Activated T-cell treated with anti-CD3 and anti-CD28 coated beads for 48 hours (primary cell): ENCODE measurements at regions not wholly inside any gene's neighbourhood (a gene's known extent, or its start where the extent isn't known, plus 50 kb on each side); places are given as distances from the start of the nearest gene placed in this dataset.

ENCODE experiments used
- DNase-seq: peaks from one replicate; pipeline ENCODE4 v3.0.0-alpha.2; 2020; ENCODE audit warnings: low read depth

DNA sequence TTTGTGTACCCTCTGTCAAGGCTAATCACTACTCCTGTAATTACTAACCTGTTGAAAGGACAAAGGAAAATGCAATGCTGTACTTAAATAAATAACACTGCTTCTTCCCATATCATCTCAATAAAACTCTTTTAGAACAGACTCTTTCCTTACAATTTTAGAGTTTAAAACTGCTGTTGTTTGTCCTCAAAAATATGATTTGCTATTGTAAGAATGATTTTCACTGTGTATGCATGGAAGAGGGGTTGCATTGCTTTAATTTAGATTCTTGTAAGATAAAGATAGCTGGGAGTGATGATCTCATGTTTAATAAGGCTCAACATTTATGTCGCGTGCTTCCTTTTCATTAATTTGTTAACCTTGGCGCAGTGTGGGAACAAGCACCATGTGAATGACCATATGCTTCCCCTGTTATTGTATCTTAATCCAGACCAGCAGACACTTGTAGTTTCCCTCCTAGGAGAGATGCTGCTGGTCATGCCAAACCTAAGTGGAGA lies 89.8 kb upstream of the ATXN1 start:
- no peak for DNase-seq

DNA sequence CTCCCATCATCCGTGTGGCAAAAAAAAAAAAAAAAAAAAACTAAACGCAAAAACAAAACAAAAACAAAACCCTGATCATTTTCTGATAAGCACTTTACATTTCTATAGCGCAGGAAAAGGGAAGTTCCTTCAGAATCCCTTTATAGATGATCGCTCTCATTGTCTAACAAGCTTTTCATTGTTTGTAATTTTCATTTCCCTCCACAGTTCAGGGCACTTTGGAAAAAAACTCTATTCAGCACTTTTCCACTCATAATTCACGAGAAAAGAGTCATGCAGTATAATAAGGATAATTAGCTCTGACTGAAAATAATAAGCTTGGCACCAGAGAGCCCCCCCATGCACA lies 89.4 kb upstream of the ATXN1 start:
- DNase-seq, result no peak

DNA sequence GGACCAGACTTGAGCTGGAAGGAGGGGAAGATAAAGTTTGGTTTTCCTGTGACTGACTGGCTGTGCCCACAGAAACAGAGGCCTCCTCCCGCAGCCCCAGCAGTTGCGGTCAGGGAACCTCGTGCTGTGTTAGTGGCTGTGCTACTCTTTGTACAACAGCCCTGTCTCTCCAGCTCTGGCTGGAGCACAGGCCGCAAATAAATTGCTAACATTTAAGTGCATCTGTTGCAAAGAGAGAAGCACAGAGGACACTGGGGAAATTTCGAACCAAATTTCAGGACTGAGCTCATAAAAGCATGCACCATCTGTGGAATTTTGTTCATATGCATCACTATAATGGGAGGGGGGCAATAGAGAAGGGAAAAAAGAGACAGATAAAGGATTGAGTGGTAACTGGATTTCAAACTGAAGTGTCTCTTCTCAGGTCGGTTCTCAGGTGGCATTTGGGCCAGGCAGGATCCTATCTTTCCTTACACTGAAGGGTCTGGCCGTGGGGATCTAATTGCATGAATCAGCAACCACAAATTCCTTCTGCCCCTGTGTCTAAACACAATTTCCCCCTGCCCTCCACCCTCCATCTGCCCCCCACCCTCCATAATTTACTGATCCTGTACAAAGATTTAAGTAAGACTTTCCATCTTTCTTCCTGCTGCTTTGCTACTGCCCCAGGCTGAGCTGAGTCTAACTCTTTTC lies 88.9 kb upstream of the ATXN1 start:
- no peak for DNase-seq

DNA sequence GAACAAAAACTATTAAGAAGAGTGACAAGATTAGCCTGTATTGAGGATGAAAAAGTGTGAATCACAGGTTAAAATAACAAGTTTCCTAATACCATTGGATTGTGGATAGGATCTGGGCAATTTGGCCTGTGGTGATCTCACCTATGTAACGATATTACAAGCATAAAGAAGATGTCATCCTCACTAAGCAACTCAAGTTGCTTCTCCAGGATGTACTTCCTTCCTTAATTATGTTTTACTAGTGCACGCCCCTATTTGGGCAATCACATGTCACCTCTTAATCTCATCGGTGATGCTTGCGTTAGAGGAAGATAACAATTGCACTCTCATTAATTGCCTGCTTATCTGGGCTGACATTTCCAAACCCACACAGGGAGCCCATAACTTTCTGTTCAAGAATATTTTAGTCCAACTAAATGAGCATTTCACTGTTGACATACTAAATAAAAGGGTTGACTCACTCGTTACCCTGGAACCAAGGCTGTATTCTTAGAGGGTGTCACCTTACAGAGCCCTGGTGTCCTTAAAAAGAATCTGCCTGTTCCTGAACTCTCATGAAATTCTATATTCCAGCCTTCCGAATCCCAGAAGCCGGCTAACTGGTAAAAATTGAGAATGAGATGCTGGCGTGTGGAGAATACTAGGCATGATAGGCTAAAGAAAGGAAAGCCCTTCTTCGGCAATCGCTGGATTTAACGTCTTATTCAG lies 88.2 kb upstream of the ATXN1 start:
- no peak for DNase-seq

GRCh38 chr6:16846399-16846778 lies 85.1 kb upstream of the ATXN1 start:
- DNase-seq, result no peak

- DNase-seq, result no peak
These were observed 82.9 kb upstream of the ATXN1 start for GRCh38 chr6:16844183-16844582.

DNA sequence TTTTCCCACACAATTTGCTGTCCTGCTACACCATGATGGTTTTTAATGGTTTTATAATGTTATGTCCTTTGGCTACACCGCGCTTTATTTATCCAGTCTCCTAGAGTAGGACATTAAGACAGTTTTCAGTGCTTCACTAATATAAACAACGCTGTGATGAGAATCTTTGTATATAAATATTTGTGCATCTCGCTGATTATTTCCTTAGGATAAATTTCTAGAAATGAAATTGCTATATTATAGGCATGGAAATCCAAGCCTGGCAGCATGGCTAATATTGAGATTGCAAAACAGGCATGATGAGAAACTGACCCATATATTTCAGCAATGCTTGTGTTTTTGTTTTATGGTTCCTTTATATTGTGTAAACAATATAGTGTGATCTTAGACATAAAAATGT lies 81.4 kb upstream of the ATXN1 start:
- no peak for DNase-seq

DNA sequence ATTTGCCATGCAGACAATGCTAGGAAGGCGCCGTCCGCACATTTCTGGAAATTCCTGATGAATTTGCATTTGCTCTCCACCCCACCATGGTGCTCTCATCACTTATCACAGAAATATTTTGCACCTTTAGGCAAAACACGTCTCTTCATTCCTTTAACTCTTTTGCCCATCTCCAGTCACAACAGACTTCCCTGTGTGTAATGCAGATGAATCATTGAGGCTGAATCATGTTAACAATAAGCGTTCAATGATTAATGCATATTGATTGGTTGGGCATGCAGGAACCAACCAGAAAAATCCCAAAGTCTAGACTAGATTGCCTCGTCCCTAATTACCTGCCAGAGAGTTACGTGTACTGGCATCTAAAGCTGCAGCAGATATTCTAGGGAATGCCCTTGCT lies 80.0 kb upstream of the ATXN1 start:
- DNase-seq, result no peak

DNA sequence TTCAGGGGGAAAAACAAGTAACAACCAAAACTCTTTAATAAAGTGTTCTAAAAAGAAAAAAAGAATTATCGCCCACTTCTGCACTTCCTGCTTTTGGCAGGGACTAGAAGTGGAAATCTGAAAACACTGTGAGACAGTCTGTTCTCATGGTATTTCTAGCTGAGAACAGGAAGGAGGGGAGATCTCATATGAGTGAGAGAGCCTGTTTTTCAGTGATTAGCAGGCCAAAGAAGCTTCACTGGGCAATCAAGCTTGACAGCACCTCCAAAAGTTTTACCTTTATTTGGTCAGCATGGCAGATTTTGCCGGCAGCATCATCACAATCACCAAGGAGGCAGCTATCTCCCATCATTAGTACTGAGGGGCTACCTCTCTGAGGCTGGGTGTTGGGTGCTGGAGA lies 79.5 kb upstream of the ATXN1 start:
- no peak for DNase-seq

- no peak for DNase-seq
These were observed 79.0 kb upstream of the ATXN1 start for GRCh38 chr6:16840291-16840690.

DNA sequence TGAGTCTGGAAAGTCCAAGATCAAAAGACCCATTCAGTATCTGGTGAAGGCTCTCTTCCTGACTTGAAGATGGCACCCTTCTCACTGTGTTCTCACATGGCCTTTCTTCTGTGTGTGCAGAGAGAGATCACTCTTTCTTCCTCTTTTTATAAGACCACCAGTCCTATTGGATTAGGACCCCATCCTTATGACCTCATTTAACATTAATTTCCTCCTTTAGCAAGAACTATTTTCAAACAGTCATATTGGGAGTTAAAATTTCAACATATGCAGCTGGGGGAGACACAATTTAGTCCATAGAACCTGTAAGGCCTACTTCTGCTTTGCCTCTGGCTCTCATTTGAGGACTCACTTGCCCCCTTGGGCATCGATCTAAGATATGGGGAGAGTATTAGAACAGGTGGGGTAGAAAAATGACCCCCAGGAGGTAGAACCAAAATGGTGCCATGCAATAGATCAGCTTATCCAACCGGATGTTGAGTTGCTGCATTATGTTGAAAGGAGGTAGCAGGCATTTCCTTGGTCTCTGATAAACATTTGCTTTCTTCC lies 78.4 kb upstream of the ATXN1 start:
- DNase-seq, result no peak

DNA sequence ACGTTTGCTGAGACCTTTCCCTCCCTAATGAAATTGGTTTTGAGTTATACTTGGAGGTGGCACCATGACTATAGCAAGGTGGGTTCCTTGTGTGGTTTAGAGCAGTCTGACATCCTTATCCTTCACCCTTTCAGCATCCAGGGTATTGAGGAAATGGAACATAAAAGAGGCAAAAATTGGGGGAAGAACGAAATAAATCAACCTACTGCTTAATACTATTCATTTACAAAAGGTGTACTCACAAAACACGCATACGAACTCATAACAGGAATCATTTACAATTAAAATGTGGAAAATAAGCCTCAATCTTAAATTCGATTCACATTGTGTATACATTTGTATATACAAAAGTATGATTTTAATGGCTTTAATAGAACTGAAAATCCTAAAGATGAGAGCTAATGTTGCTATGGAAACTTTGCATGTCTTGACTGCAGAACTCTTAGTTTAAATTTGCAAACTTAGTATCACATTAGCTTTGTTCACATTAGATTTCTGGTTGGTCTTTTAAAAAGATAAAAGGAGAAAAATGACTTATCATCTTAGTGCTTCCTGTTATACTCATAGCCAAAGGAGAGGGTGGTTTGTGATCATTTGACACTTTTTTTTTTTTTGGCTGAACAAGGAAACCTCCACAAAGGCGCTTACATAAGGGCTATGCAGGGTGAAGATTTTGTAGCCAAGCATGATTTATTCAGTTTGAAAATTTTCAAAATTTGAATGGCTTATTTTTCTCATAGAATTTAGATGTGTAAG lies 76.1 kb upstream of the ATXN1 start:
- no peak for DNase-seq

DNA sequence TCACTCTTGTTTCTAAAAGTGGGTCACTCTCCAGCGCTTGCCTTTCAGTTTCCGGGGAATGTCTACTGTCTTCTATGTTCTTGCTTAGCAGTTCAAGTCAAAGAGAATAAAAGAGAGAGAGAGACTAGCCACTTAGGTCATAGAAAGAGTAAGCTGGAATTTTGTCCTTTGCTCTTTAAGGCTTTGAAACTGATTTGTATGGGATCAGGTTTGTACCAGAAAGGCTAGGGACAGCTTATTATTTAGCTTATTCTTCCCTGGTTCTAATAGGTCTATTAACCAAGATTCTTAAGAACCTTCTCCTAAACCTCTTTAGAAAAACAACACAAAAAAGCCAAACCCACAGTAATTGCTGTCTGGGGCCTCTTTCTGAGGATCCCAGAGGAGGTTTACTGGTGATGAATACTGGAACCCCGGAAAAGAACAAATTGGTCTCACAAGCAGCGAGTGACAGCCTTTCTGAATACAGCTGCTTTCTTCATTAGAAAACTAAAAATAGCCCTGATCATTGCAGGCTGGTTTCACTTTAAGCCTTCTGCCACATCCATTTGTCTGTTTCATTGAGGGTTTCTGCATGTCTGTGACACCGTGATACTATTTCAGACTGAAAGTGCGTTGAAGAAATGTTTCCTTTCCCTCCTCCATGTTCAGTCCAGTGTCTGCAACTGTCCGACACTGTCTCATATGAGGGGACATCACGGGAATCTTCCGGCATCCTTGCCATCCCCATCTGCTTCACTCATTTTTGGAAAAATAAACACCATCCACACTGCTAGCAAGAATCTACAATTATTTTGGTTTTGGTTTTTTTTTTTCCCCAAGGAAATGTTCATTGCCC lies 75.1 kb upstream of the ATXN1 start:
- DNase-seq, result no peak

- no peak for DNase-seq
These were observed 73.0 kb upstream of the ATXN1 start for GRCh38 chr6:16834242-16834641.

DNA sequence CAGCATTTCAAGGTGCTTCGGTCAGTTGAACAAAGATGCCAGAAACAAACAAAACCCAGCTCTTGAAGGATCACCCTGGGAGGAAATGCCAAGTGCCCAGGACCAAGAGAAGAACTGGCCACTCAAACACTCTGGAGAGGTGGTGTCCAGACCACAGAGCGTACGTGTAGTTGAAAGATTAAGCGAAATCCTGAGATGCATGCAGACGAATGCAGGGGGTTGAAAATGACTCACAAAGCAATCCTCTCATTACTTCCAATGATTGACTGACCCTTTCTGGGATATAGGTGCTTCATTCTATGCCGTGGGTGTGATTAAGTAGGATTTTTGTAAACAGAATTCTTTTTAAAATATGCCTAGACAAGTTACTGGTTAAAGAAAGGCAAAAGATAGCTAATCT lies 71.5 kb upstream of the ATXN1 start:
- DNase-seq, result no peak

- no peak for DNase-seq
These were observed 70.8 kb upstream of the ATXN1 start for GRCh38 chr6:16832043-16832567.

DNA sequence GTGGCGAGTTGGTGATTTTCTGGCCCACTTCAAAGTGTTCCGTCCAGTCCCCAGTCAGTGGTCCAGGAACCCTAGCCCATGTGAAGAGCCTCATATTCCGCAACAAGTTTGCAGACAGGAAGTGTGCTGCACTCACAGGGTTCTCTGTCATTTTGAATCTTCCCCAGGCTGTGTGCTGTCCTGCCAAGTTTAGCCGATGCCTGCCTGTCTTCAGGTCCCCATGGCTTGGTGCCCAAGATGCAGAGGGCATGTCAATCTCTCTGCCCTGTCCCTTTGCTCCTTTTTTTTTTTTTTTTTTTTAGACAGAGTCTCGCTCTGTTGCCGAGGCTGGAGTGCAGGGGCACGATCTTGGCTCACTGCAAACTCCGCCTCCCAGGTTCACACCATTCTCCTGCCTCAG lies 69.9 kb upstream of the ATXN1 start:
- DNase-seq, result no peak

DNA sequence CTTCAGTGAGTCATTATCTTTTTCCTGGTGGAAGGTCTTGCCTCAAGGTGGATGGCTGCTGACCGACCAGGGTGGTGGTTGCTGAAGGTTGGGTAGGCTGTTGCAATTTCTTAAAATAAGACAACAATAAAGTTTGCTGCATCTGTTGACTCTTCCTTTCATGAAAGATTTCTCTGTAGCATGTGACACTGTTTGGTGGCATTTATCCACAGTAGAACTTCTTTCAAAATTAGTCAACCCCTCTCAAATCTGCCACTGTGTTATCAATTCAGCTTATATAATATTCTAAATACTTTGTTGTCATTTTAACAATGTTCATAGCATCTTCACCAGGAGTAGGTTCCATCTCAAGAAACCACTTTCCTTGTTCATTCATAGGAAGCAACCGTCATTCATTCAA lies 66.8 kb upstream of the ATXN1 start:
- no peak for DNase-seq

DNA sequence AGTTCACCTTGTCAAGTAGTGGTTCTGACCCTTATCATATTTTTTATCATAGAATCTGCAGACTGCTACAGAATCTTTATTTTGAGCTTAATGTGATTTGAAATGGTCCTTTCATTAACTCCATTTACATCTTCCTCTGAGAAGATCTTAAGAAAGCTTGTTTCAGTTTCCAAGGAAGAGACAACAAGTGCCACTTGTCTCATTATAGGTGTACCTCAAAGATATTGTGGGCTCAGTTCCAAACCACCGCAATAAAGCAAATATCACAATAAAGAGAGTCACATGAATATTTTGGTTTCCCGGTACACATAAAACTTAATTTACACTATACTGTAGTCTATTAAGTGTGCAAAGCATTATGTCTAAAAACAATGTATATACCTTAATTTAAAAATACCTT lies 66.4 kb upstream of the ATXN1 start:
- no peak for DNase-seq

DNA sequence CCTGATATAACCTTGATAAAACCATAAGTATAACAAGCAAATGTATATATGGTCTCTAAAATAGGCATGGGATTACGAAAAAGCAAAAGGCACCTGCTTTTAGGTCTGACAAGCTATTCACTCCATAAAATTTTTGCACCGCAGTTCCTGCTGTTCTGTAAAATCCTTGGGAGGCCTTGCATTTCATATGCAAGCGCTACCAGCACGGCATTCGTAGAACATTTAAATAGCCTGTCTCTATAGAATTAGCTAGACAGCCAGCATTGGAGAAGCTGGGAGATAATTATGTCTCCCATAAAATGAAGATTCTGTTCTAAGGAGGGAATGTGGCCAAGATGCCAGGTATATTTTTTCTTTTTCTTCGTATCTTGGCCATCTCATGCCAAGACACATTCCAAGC lies 64.5 kb upstream of the ATXN1 start:
- no peak for DNase-seq

GRCh38 chr6:16824845-16825685 lies 63.8 kb upstream of the ATXN1 start:
- DNase-seq, result no peak
